H9 (cell line): ENCODE measurements at regions not wholly inside any gene's neighbourhood (a gene's known extent, or its start where the extent isn't known, plus 50 kb on each side); places are given as distances from the start of the nearest gene placed in this dataset.

Source experiments
- DNase-seq: peaks from one replicate; pipeline ENCODE4 v3.0.0-alpha.2; 2017
- H2AFZ ChIP-seq: one replicate; pipeline ENCODE4 v1.6.1; 2013; ENCODE audit warnings: mild to moderate bottlenecking, low read length, control low read depth, moderate library complexity
- H2AK5ac ChIP-seq: 2 replicates; pipeline ENCODE4 v1.6.1; 2013; ENCODE audit warnings: low read length, control low read depth, mixed read lengths; ENCODE audit not compliant: insufficient read length
- H2BK120ac ChIP-seq: one replicate; pipeline ENCODE4 v1.6.1; 2013; ENCODE audit warnings: low read depth, mild to moderate bottlenecking, low read length, control low read depth, inconsistent platforms; ENCODE audit not compliant: poor library complexity, severe bottlenecking
- H2BK12ac ChIP-seq: 2 replicates; pipeline ENCODE4 v1.6.1; 2013; ENCODE audit warnings: low read length, control low read depth, mixed read lengths, low read depth; ENCODE audit not compliant: insufficient read length
- H2BK15ac ChIP-seq: 2 replicates; pipeline ENCODE4 v1.6.1; 2013; ENCODE audit warnings: low read depth, low read length, control low read depth
- H2BK20ac ChIP-seq: one replicate; pipeline ENCODE4 v1.6.1; 2013; ENCODE audit warnings: low read depth, mild to moderate bottlenecking, low read length, control low read depth, inconsistent platforms; ENCODE audit not compliant: poor library complexity, severe bottlenecking
- H2BK5ac ChIP-seq: 2 replicates; pipeline ENCODE4 v1.6.1; 2013; ENCODE audit warnings: low read length, control low read depth, mixed read lengths; ENCODE audit not compliant: insufficient read length
- H3K14ac ChIP-seq: 2 replicates; pipeline ENCODE4 v1.6.1; 2013; ENCODE audit warnings: low read length, control low read depth; ENCODE audit not compliant: insufficient read depth
- H3K18ac ChIP-seq: 2 replicates; pipeline ENCODE4 v1.6.1; 2013; ENCODE audit warnings: low read depth, mild to moderate bottlenecking, mixed read lengths, low read length, control low read depth; ENCODE audit not compliant: insufficient read length
- H3K23ac ChIP-seq: 2 replicates; pipeline ENCODE4 v1.6.1; 2013; ENCODE audit warnings: low read length, control low read depth, mixed read lengths, low read depth; ENCODE audit not compliant: insufficient read length
- H3K23me2 ChIP-seq: 2 replicates; pipeline ENCODE4 v1.6.1; 2013; ENCODE audit warnings: low read depth, mild to moderate bottlenecking, mixed read lengths, low read length, control low read depth; ENCODE audit not compliant: insufficient read length, poor library complexity, severe bottlenecking
- H3K27ac ChIP-seq: 2 replicates; pipeline ENCODE4 v1.5.1; 2013; ENCODE audit warnings: low read length, control low read depth, mixed read lengths, low read depth; ENCODE audit not compliant: insufficient read length
- H3K27me3 ChIP-seq: 2 replicates; pipeline ENCODE4 v1.6.1; 2013; ENCODE audit warnings: low read length, control low read depth, inconsistent platforms; ENCODE audit not compliant: insufficient read depth
- H3K4ac ChIP-seq: 2 replicates; pipeline ENCODE4 v1.6.1; 2013; ENCODE audit warnings: low read depth, mild to moderate bottlenecking, control low read depth, inconsistent platforms, low read length, moderate library complexity
- H3K4me1 ChIP-seq: 2 replicates; pipeline ENCODE4 v1.6.1; 2013; ENCODE audit warnings: low read length, control low read depth, inconsistent platforms; ENCODE audit not compliant: insufficient read depth
- H3K4me2 ChIP-seq: 2 replicates; pipeline ENCODE4 v1.6.1; 2013; ENCODE audit warnings: low read length, control low read depth, mixed read lengths; ENCODE audit not compliant: insufficient read length, insufficient read depth
- H3K56ac ChIP-seq: 2 replicates; pipeline ENCODE4 v1.6.1; 2013; ENCODE audit warnings: low read depth, mild to moderate bottlenecking, mixed read lengths, low read length, control low read depth; ENCODE audit not compliant: insufficient read length
- H3K79me1 ChIP-seq: 2 replicates; pipeline ENCODE4 v1.6.1; 2013; ENCODE audit warnings: low read depth, mild to moderate bottlenecking, moderate library complexity, low read length, control low read depth, inconsistent platforms; ENCODE audit not compliant: insufficient read depth, poor library complexity, severe bottlenecking
- H3K79me2 ChIP-seq: 2 replicates; pipeline ENCODE4 v1.6.1; 2013; ENCODE audit warnings: low read length, control low read depth, inconsistent platforms; ENCODE audit not compliant: insufficient read depth
- H3K9ac ChIP-seq: 2 replicates; pipeline ENCODE4 v1.6.1; 2013; ENCODE audit warnings: low read length, control low read depth, mixed read lengths; ENCODE audit not compliant: insufficient read length; ENCODE audit errors: extremely low read depth
- H3K9me3 ChIP-seq: one replicate; pipeline ENCODE4 v1.6.1; 2013; ENCODE audit warnings: low read depth, low read length, inconsistent platforms; ENCODE audit not compliant: control insufficient read depth
- H3T11ph ChIP-seq: one replicate; pipeline ENCODE4 v1.6.1; 2013; ENCODE audit warnings: mild to moderate bottlenecking, low read length, control low read depth, inconsistent platforms
- H4K20me1 ChIP-seq: one replicate; pipeline ENCODE4 v1.6.1; 2013; ENCODE audit not compliant: control insufficient read depth, insufficient read length, insufficient read depth
- H4K5ac ChIP-seq: 2 replicates; pipeline ENCODE4 v1.6.1; 2013; ENCODE audit warnings: low read depth, mild to moderate bottlenecking, mixed read lengths, low read length, control low read depth; ENCODE audit not compliant: insufficient read length
- H4K8ac ChIP-seq: replicated peaks from 2 replicates; pipeline ENCODE4 v1.6.1; 2013; ENCODE audit warnings: low read length, control low read depth, mixed read lengths, low read depth; ENCODE audit not compliant: insufficient read length
- H4K91ac ChIP-seq: 2 replicates; pipeline ENCODE4 v1.6.1; 2013; ENCODE audit warnings: low read depth, mild to moderate bottlenecking, moderate library complexity, mixed read lengths, low read length, control low read depth; ENCODE audit not compliant: insufficient read length
- H3K27ac Mint-ChIP-seq, 3 experiments: 2 replicates in 2 of 3; 3 replicates in 1 of 3; pipeline ENCODE4 v1.8.0; 2020 to 2021; ENCODE audit warnings: mixed read lengths in 3 of 3, mild to moderate bottlenecking in 1 of 3, moderate library complexity in 1 of 3
- H3K27me3 Mint-ChIP-seq: 2 replicates; pipeline ENCODE4 v1.8.0; 2021; ENCODE audit warnings: low read depth, mild to moderate bottlenecking, moderate library complexity, mixed read lengths
- H3K36me3 Mint-ChIP-seq, 3 experiments: 2 replicates in 2 of 3; 3 replicates in 1 of 3; pipeline ENCODE4 v1.8.0; 2020 to 2021; ENCODE audit warnings: low read depth in 3 of 3, mixed read lengths in 3 of 3; ENCODE audit not compliant: insufficient read depth in 1 of 3
- H3K4me1 Mint-ChIP-seq, 2 experiments: 2 replicates each; pipeline ENCODE4 v1.8.0; 2020; ENCODE audit warnings: mixed read lengths in 2 of 2
- H3K4me3 Mint-ChIP-seq, 2 experiments: 2 replicates in 1 of 2; 3 replicates in 1 of 2; pipeline ENCODE4 v1.8.0; 2020 to 2021; ENCODE audit warnings: mild to moderate bottlenecking in 2 of 2, mixed read lengths in 2 of 2, moderate library complexity in 1 of 2
- H3K9me3 Mint-ChIP-seq, 2 experiments: 2 replicates in 1 of 2; 3 replicates in 1 of 2; pipeline ENCODE4 v1.8.0; 2020; ENCODE audit warnings: mild to moderate bottlenecking in 2 of 2, mixed read lengths in 2 of 2, moderate library complexity in 1 of 2
- WGBS: extraction: QIAGEN DNeasy Blood & Tissue Kit; methylation state at CpG from one replicate; pipeline ENCODE4 v1.1.7; 2013; ENCODE audit warnings: missing lambda C conversion rate, low lambda C conversion rate, mixed read lengths; ENCODE audit not compliant: insufficient read length; ENCODE audit errors: extremely low coverage; 5-methylcytosine and 5-hydroxymethylcytosine counted together
- TF ChIP-seq, protein P1 (sequence below): fragments of 200-600 bp; sonication (generic); conservative IDR thresholded peaks from 3 replicates; pipeline ENCODE4 v1.8.0; 2021; ENCODE audit warnings: antibody characterized with exemption, mild to moderate bottlenecking

DNA sequence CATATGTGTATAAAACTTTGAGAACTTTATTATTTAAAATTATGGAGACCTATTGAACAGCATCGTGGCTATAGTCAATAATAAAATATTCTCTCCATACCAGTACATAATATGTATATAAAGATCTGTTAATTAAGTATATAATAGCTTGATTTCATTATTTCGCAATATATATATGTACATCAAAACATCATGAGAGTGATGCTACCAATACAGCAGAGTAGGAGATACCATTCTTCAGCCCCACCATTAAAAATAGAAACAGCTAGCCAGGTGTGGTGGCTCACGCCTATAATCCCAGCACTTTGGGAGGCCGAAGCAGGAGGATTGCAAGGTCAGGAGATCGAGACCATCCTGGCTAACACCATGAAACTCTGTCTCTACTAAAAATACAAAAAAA, 1755.3 kb upstream of the SPRY2 start:
- Mint-ChIP-seq H3K36me3 (no peaks in the 10 kb centered on the region; a peak in 1 of 7 replicates), H3K4me1 (no peaks in the 10 kb centered on the region), H3K4me3 (no peak overlapping the region), H3K27me3 (no peaks in the 10 kb centered on the region), H3K27ac (no peak overlapping the region), H3K9me3 (no peaks in the 10 kb centered on the region)
- Histone ChIP-seq H3K79me2 (no peaks in the 10 kb centered on the region), H3T11ph (no peak overlapping the region), H3K9ac (no peak overlapping the region), H3K4ac (no peak overlapping the region), H3K4me2 (no peak overlapping the region), H2BK15ac (no peak overlapping the region), H2BK120ac (no peak overlapping the region), H3K27me3 (no peaks in the 10 kb centered on the region), H3K27ac (no peak overlapping the region), H3K56ac (no peak overlapping the region), H2AK5ac (no peak overlapping the region), H2BK12ac (no peak overlapping the region), H4K91ac (no peak overlapping the region), H3K4me1 (no peaks in the 10 kb centered on the region), H3K14ac (no peak overlapping the region), H3K9me3 (no peaks in the 10 kb centered on the region), H3K18ac (no peak overlapping the region), H3K23ac (no peak overlapping the region), H3K23me2 (no peaks in the 10 kb centered on the region), H2BK5ac (no peak overlapping the region), H4K20me1 (no peaks in the 10 kb centered on the region), H2BK20ac (no peak overlapping the region), H3K79me1 (no peaks in the 10 kb centered on the region), H2AFZ (no peak overlapping the region), H4K8ac (no peak overlapping the region), H4K5ac (no peak overlapping the region)
- DNase-seq, result no peak
- TF ChIP-seq, protein P1, sequence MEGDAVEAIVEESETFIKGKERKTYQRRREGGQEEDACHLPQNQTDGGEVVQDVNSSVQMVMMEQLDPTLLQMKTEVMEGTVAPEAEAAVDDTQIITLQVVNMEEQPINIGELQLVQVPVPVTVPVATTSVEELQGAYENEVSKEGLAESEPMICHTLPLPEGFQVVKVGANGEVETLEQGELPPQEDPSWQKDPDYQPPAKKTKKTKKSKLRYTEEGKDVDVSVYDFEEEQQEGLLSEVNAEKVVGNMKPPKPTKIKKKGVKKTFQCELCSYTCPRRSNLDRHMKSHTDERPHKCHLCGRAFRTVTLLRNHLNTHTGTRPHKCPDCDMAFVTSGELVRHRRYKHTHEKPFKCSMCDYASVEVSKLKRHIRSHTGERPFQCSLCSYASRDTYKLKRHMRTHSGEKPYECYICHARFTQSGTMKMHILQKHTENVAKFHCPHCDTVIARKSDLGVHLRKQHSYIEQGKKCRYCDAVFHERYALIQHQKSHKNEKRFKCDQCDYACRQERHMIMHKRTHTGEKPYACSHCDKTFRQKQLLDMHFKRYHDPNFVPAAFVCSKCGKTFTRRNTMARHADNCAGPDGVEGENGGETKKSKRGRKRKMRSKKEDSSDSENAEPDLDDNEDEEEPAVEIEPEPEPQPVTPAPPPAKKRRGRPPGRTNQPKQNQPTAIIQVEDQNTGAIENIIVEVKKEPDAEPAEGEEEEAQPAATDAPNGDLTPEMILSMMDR, result no peak
- WGBS, result no CpG with 5 or more reads among the region's 5 CpGs
